RCC 7860 (cell line): ENCODE measurements at regions not wholly inside any gene's neighbourhood (a gene's known extent, or its start where the extent isn't known, plus 50 kb on each side); places are given as distances from the start of the nearest gene placed in this dataset.

Source experiments
- DNase-seq: peaks from one replicate; pipeline ENCODE4 v3.0.0-alpha.2; 2015; ENCODE audit warnings: low spot score
- FAIRE-seq: peaks from 2 replicates; lab custom pipeline; 2012; peaks lifted over from hg19 to GRCh38; lab: Jason Lieb, UNC

GRCh38 chr7:68537774-68538071 is 1060.6 kb upstream of the AUTS2 start:
- FAIRE-seq (no peak), DNase-seq (no peak)

GRCh38 chr7:68542831-68543230 is 1055.4 kb upstream of the AUTS2 start:
- FAIRE-seq: no peak

GRCh38 chr7:68544851-68545250 is 1053.4 kb upstream of the AUTS2 start:
- no peak for FAIRE-seq
- DNase-seq: no peak

More at GRCh38 chr7:68542831-68543230, 1055.4 kb upstream of the AUTS2 start:
- no peak for DNase-seq

- DNase-seq: no peak
- no peak for FAIRE-seq
These were observed 1051.1 kb upstream of the AUTS2 start for GRCh38 chr7:68547181-68547580.

GRCh38 chr7:68547799-68548198 is 1050.5 kb upstream of the AUTS2 start:
- DNase-seq (no peak), FAIRE-seq (no peak)

- DNase-seq (no peak), FAIRE-seq (no peak)
These were observed 1048.2 kb upstream of the AUTS2 start for GRCh38 chr7:68550027-68550426.

GRCh38 chr7:68550635-68551034 is 1047.6 kb upstream of the AUTS2 start:
- FAIRE-seq (no peak), DNase-seq (no peak)

- DNase-seq (no peak), FAIRE-seq (no peak)
These were observed 1041.7 kb upstream of the AUTS2 start for GRCh38 chr7:68556537-68556936.

GRCh38 chr7:68559518-68559917 is 1038.8 kb upstream of the AUTS2 start:
- FAIRE-seq (no peak), DNase-seq (no peak)

- FAIRE-seq: no peak
These were observed 1035.9 kb upstream of the AUTS2 start for GRCh38 chr7:68562323-68562899.

GRCh38 chr7:68564306-68565135 is 1033.8 kb upstream of the AUTS2 start:
- FAIRE-seq (no peak), DNase-seq (no peak)

More at GRCh38 chr7:68562323-68562899, 1035.9 kb upstream of the AUTS2 start:
- DNase-seq: no peak

- DNase-seq (no peak), FAIRE-seq (no peak)
These were observed 1027.0 kb upstream of the AUTS2 start for GRCh38 chr7:68571286-68571685.

GRCh38 chr7:68573271-68574005 is 1024.8 kb upstream of the AUTS2 start:
- FAIRE-seq (no peak), DNase-seq (no peak)

- FAIRE-seq: no peak
- no peak for DNase-seq
These were observed 1021.9 kb upstream of the AUTS2 start for GRCh38 chr7:68576366-68576765.

- DNase-seq (no peak), FAIRE-seq (no peak)
These were observed 1016.9 kb upstream of the AUTS2 start for GRCh38 chr7:68581417-68581816.

- FAIRE-seq (no peak), DNase-seq (no peak)
These were observed 1010.7 kb upstream of the AUTS2 start for GRCh38 chr7:68587599-68587998.

GRCh38 chr7:68601826-68602225 is 996.4 kb upstream of the AUTS2 start:
- no peak for DNase-seq

GRCh38 chr7:68604541-68604940 is 993.7 kb upstream of the AUTS2 start:
- no peak for DNase-seq
- no peak for FAIRE-seq

More at GRCh38 chr7:68601826-68602225, 996.4 kb upstream of the AUTS2 start:
- no peak for FAIRE-seq

GRCh38 chr7:68610701-68611100 is 987.6 kb upstream of the AUTS2 start:
- DNase-seq (no peak), FAIRE-seq (no peak)

- no peak for DNase-seq
- FAIRE-seq: no peak
These were observed 984.9 kb upstream of the AUTS2 start for GRCh38 chr7:68613405-68613804.

GRCh38 chr7:68613897-68614296 is 984.4 kb upstream of the AUTS2 start:
- DNase-seq: no peak
- FAIRE-seq: no peak

- FAIRE-seq (no peak), DNase-seq (no peak)
These were observed 978.7 kb upstream of the AUTS2 start for GRCh38 chr7:68619526-68619925.
